IMR-90 (cell line): ENCODE measurements at regions not wholly inside any gene's neighbourhood (a gene's known extent, or its start where the extent isn't known, plus 50 kb on each side); places are given as distances from the start of the nearest gene placed in this dataset.

ENCODE experiments used
- ATAC-seq: fragments of 200-7000 bp; cut with Tn5 transposase; 2 replicates; pipeline ENCODE4 v1.9.1; 2020; ENCODE audit warnings: low read depth, mild to moderate bottlenecking, moderate library complexity
- BruUV-seq: library from RNA; stranded (reverse); fragments of 400-500 nt; replicated peaks from 2 replicates; lab custom pipeline; 2021; lab: Mats Ljungman, UMichigan
- CTCF ChIA-PET: fragments of 300-600 bp; formaldehyde crosslinking; extraction: SDS; loops from one replicate; lab custom pipeline; 2021; ENCODE audit warnings: antibody characterized with exemption; lab: Yijun Ruan, JAX
- POLR2A ChIA-PET: fragments of 300-600 bp; sonication (Branson Sonifier 250); formaldehyde crosslinking; loops from one replicate; lab custom pipeline; 2022; ENCODE audit warnings: antibody characterized with exemption; ENCODE audit not compliant: unreplicated experiment; lab: Charles Lee
- DNase-seq: peaks from one replicate; pipeline ENCODE4 v3.0.0; 2013
- H2AFZ ChIP-seq: replicated peaks from 2 replicates; pipeline ENCODE3; 2013; ENCODE audit warnings: low read length, mild to moderate bottlenecking; ENCODE audit not compliant: poor library complexity
- H2AK5ac ChIP-seq: 2 replicates; pipeline ENCODE4 v1.6.1; 2013; ENCODE audit warnings: low read depth, low read length, inconsistent platforms
- H2AK9ac ChIP-seq: replicated peaks from 2 replicates; pipeline ENCODE3; 2013; ENCODE audit warnings: mild to moderate bottlenecking, low read depth, low read length, moderate library complexity; ENCODE audit not compliant: poor library complexity
- H2BK120ac ChIP-seq: 2 replicates; pipeline ENCODE4 v1.6.1; 2013; ENCODE audit warnings: low read depth, low read length, inconsistent platforms
- H2BK15ac ChIP-seq: 3 replicates; pipeline ENCODE4 v1.6.1; 2013; ENCODE audit warnings: low read depth, low read length, inconsistent platforms
- H2BK20ac ChIP-seq: 2 replicates; pipeline ENCODE4 v1.6.1; 2013; ENCODE audit warnings: low read depth, mild to moderate bottlenecking, inconsistent platforms, low read length, moderate library complexity
- H2BK5ac ChIP-seq: 2 replicates; pipeline ENCODE4 v1.6.1; 2013; ENCODE audit warnings: mild to moderate bottlenecking, low read depth, low read length, inconsistent platforms; ENCODE audit not compliant: poor library complexity, severe bottlenecking
- H3K14ac ChIP-seq: replicated peaks from 2 replicates; pipeline ENCODE4 v1.6.1; 2013; ENCODE audit warnings: low read depth, low read length, inconsistent platforms
- H3K18ac ChIP-seq: 2 replicates; pipeline ENCODE4 v1.6.1; 2013; ENCODE audit warnings: low read depth, low read length, control low read depth
- H3K23ac ChIP-seq: 2 replicates; pipeline ENCODE4 v1.6.1; 2013; ENCODE audit warnings: low read depth, low read length, inconsistent platforms
- H3K27ac ChIP-seq: 2 replicates; pipeline ENCODE4 v1.5.1; 2013; ENCODE audit warnings: mild to moderate bottlenecking, control low read depth, low read length; ENCODE audit not compliant: insufficient read depth
- H3K27me3 ChIP-seq: 2 replicates; pipeline ENCODE4 v1.6.1; 2013; ENCODE audit warnings: low read length; ENCODE audit not compliant: control insufficient read depth, insufficient read depth
- H3K36me3 ChIP-seq: 2 replicates; pipeline ENCODE4 v1.6.1; 2013; ENCODE audit warnings: low read length, mixed read lengths; ENCODE audit not compliant: control insufficient read depth, insufficient read depth
- H3K4ac ChIP-seq: 2 replicates; pipeline ENCODE4 v1.6.1; 2013; ENCODE audit warnings: low read depth, low read length, inconsistent platforms
- H3K4me1 ChIP-seq: 2 replicates; pipeline ENCODE4 v1.6.1; 2013; ENCODE audit warnings: low read length, mixed read lengths; ENCODE audit not compliant: control insufficient read depth, insufficient read depth
- H3K4me2 ChIP-seq: 2 replicates; pipeline ENCODE4 v1.6.1; 2013; ENCODE audit warnings: low read depth, mild to moderate bottlenecking, control low read depth, low read length, moderate library complexity
- H3K4me3 ChIP-seq: 2 replicates; pipeline ENCODE4 v1.5.1; 2013; ENCODE audit warnings: low read depth, mild to moderate bottlenecking, control low read depth, low read length, moderate library complexity; ENCODE audit not compliant: insufficient read depth
- H3K56ac ChIP-seq: 2 replicates; pipeline ENCODE4 v1.6.1; 2013; ENCODE audit warnings: low read length, inconsistent platforms; ENCODE audit not compliant: insufficient read depth; ENCODE audit errors: extremely low read depth
- H3K79me1 ChIP-seq, 2 experiments: 2 replicates each; pipeline ENCODE4 v1.6.1; 2013; ENCODE audit warnings: low read length in 2 of 2, inconsistent platforms in 1 of 2, low read depth in 1 of 2
- H3K9ac ChIP-seq: 2 replicates; pipeline ENCODE4 v1.6.1; 2013; ENCODE audit warnings: low read depth, low read length, control low read depth
- H3K9me1 ChIP-seq: 2 replicates; pipeline ENCODE4 v1.6.1; 2013; ENCODE audit warnings: low read length, inconsistent platforms; ENCODE audit not compliant: insufficient read depth
- H3K9me3 ChIP-seq: 2 replicates; pipeline ENCODE4 v1.6.1; 2013; ENCODE audit warnings: low read length; ENCODE audit not compliant: control insufficient read depth, insufficient read depth
- H4K20me1 ChIP-seq: 2 replicates; pipeline ENCODE4 v1.6.1; 2013; ENCODE audit warnings: low read length, inconsistent platforms; ENCODE audit not compliant: insufficient read depth
- H4K5ac ChIP-seq: 2 replicates; pipeline ENCODE4 v1.6.1; 2013; ENCODE audit warnings: mild to moderate bottlenecking, low read depth, low read length, control low read depth
- H4K8ac ChIP-seq, 2 experiments: 2 replicates each; pipeline ENCODE4 v1.6.1; 2013; ENCODE audit warnings: low read depth in 2 of 2, low read length in 2 of 2, control low read depth in 1 of 2, inconsistent platforms in 1 of 2
- H4K91ac ChIP-seq: 2 replicates; pipeline ENCODE4 v1.6.1; 2013; ENCODE audit warnings: low read depth, low read length, inconsistent platforms; ENCODE audit not compliant: insufficient read depth
- BHLHE40 ChIP-seq: fragments of 150-350 bp; IDR thresholded peaks from 2 replicates; pipeline ENCODE4 v1.6.1; 2016; ENCODE audit warnings: mild to moderate bottlenecking, low read depth, low read length
- MXI1 ChIP-seq: IDR thresholded peaks from 2 replicates; pipeline ENCODE4 v1.6.1; 2012; ENCODE audit warnings: low read depth, mild to moderate bottlenecking, low read length, moderate library complexity, borderline replicate concordance
- NFE2L2 ChIP-seq: fragments of 150-350 bp; IDR thresholded peaks from 2 replicates; pipeline ENCODE4 v1.6.1; 2016; ENCODE audit warnings: low read depth, mild to moderate bottlenecking, low read length
- RFX5 ChIP-seq: IDR thresholded peaks from 2 replicates; pipeline ENCODE4 v1.8.0; 2012; ENCODE audit warnings: low read depth, mild to moderate bottlenecking, low read length, moderate library complexity
- WGBS, 2 experiments: methylation state at CpG; one replicate each; pipeline versions ENCODE4 v1.1.5 to v1.1.7; 2013; ENCODE audit warnings: missing lambda C conversion rate in 2 of 2; ENCODE audit not compliant: insufficient read length in 1 of 2; ENCODE audit errors: extremely low coverage in 2 of 2; 5-methylcytosine and 5-hydroxymethylcytosine counted together
- dilution Hi-C: fragments of 300-500 bp; cut with HindIII; formaldehyde crosslinking; loops from one replicate; pipeline ENCODE4 v1.14.3; 2018; ENCODE audit warnings: low sequenced_read_pairs; ENCODE audit not compliant: unreplicated experiment
- in situ Hi-C: fragments of 300-500 bp; cut with MboI; formaldehyde crosslinking; loops from 3 replicates; pipeline ENCODE4 v1.14.3; 2019; ENCODE audit warnings: low sequenced_read_pairs, inconsistent platforms, mixed read lengths
- intact Hi-C: fragments of 100-400 bp; cut with micrococcal nuclease; formaldehyde crosslinking; loops from 2 replicates; pipeline ENCODE4 v1.10.0; 2022

GRCh38 chr2:167822690-167823465, 424.5 kb downstream of the STK39 start:
- Histone ChIP-seq H4K8ac (no peak overlapping the region), H2BK5ac (no peak overlapping the region)
- in situ Hi-C loops, result no loop called here

More at GRCh38 chr2:167822690-167823465, 424.5 kb downstream of the STK39 start:
- H3K14ac ChIP-seq, result no peak overlapping the region
- H3K4ac ChIP-seq, result no peak overlapping the region
- WGBS, 2 experiments, result no CpG with 5 or more reads among the region's 3 CpGs
- no peak overlapping the region for H3K9ac ChIP-seq
- no peak overlapping the region for H3K4me2 ChIP-seq
- ATAC-seq (no peak), DNase-seq (no peak)
- no peak overlapping the region for H3K56ac ChIP-seq
- no peak overlapping the region for H3K4me3 ChIP-seq
- ChIA-PET CTCF (no interaction called here), POLR2A (no interaction called here)
- no peaks in the 10 kb centered on the region for H3K27me3 ChIP-seq
- TF ChIP-seq NFE2L2, result no peak
- TF ChIP-seq BHLHE40, result no peak
- no peak for TF ChIP-seq RFX5
- TF ChIP-seq MXI1, result no peak
- no peaks in the 10 kb centered on the region for H4K20me1 ChIP-seq
- no TSS peak for BruUV-seq
- no peaks in the 10 kb centered on the region for H3K9me3 ChIP-seq
- no peak overlapping the region for H2AFZ ChIP-seq
- no peak overlapping the region for H3K27ac ChIP-seq
- no peak overlapping the region for H3K23ac ChIP-seq
- no peak overlapping the region for H2AK9ac ChIP-seq
- dilution Hi-C loops, result no loop called here
- no peak overlapping the region for H4K5ac ChIP-seq
- H2AK5ac ChIP-seq, result no peak overlapping the region
- intact Hi-C loops, result no loop called here
- no peaks in the 10 kb centered on the region for H3K9me1 ChIP-seq
- no peaks in the 10 kb centered on the region for H3K36me3 ChIP-seq
- H3K79me1 ChIP-seq, result no peaks in the 10 kb centered on the region
- no peaks in the 10 kb centered on the region for H3K4me1 ChIP-seq
- H3K18ac ChIP-seq, result no peak overlapping the region
- H2BK20ac ChIP-seq, result no peak overlapping the region
- H4K91ac ChIP-seq, result no peak overlapping the region
- no peak overlapping the region for H2BK15ac ChIP-seq
- no peak overlapping the region for H2BK120ac ChIP-seq
